ENCODE measurements at regions not wholly inside any gene's neighbourhood (a gene's known extent, or its start where the extent isn't known, plus 50 kb on each side); places are given as distances from the start of the nearest gene placed in this dataset.

DNA sequence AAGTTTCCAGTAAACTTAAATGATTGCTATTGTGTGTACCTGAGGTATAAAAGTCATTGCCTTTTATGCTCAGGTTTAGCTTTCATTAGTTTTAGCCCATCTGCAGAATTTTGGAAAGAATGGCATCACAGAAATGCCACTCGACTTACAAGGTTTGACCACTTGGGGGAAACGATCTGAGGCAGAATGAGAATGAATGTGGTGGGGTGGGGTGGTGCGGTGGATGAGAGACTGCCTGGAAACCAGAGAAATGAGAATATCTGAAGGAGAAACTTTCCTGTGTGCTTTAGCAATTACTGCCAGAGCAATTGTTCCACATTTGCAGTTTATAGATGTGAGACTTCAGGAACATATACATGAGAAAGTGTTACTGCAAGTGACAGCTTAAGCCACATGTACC lies 225.4 kb upstream of the PDE3A start:
- Histone ChIP-seq H3K4me1 (ENCODE audit: control insufficient read depth, extremely low read depth, insufficient read depth, low read length) (no peaks in the 10 kb centered on the region), H3K27ac (ENCODE audit: insufficient read depth, low read length) (no peak overlapping the region), H2AFZ (ENCODE audit: low read length) (no peak overlapping the region), H3K4me3 (replicated peaks in 1 of 4; ENCODE audit: control extremely low read depth in 1 of 4, insufficient read depth in 1 of 4, low read depth in 3 of 4, low read length in 4 of 4) (no peak overlapping the region), H3K27me3 (ENCODE audit: control insufficient read depth, insufficient read depth, low read length) (no peaks in the 10 kb centered on the region), H3K36me3 (ENCODE audit: control insufficient read depth, insufficient read depth, low read length) (no peaks in the 10 kb centered on the region), H4K20me1 (ENCODE audit: control insufficient read depth, extremely low read depth, insufficient read depth, low read length) (no peaks in the 10 kb centered on the region), H3K79me2 (ENCODE audit: control insufficient read depth, insufficient read depth, low read length) (no peaks in the 10 kb centered on the region), H3K4me2 (ENCODE audit: extremely low read depth, insufficient read depth, low read length) (no peak overlapping the region), H3K9ac (ENCODE audit: insufficient read depth, low read length) (no peak overlapping the region), H3K9me3 (ENCODE audit: control insufficient read depth, insufficient read depth, low read depth, low read length) (no peaks in the 10 kb centered on the region)
- DNase-seq (ENCODE audit: low read depth in 2 of 2) = no peak
- TF ChIP-seq, protein P1, sequence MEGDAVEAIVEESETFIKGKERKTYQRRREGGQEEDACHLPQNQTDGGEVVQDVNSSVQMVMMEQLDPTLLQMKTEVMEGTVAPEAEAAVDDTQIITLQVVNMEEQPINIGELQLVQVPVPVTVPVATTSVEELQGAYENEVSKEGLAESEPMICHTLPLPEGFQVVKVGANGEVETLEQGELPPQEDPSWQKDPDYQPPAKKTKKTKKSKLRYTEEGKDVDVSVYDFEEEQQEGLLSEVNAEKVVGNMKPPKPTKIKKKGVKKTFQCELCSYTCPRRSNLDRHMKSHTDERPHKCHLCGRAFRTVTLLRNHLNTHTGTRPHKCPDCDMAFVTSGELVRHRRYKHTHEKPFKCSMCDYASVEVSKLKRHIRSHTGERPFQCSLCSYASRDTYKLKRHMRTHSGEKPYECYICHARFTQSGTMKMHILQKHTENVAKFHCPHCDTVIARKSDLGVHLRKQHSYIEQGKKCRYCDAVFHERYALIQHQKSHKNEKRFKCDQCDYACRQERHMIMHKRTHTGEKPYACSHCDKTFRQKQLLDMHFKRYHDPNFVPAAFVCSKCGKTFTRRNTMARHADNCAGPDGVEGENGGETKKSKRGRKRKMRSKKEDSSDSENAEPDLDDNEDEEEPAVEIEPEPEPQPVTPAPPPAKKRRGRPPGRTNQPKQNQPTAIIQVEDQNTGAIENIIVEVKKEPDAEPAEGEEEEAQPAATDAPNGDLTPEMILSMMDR (conservative IDR thresholded peaks at IDR 0.05 in 1 of 2, IDR thresholded peaks at IDR 0.05 in 1 of 2; ENCODE audit: low read depth in 1 of 2, low read length in 2 of 2) = no peak
- TF ChIP-seq EZH2 (IDR thresholded peaks at IDR 0.05; ENCODE audit: low read length, missing control alignments) = no peak

DNA sequence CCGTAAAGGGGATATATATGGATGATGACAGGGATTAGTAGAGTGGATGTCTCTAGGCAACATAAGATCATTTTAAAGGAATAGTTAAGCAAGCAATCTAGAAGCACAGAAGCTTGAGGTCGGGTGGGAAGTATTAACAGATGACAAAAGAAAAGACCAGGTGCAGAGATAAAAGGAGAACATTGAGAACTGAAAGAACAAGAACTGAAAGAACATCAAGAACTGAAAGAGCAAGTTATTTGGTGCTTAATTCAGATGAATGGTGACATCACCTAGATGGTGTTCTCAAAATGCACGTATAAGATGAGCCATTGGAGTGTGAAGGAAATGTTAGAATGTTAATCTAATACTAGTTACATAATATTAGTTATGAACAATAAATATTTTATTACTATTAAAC lies 224.0 kb upstream of the PDE3A start:
- Histone ChIP-seq H3K9me3 (ENCODE audit: control insufficient read depth, insufficient read depth, low read depth, low read length) (no peaks in the 10 kb centered on the region), H3K79me2 (ENCODE audit: control insufficient read depth, insufficient read depth, low read length) (no peaks in the 10 kb centered on the region), H3K27me3 (ENCODE audit: control insufficient read depth, insufficient read depth, low read length) (no peaks in the 10 kb centered on the region), H2AFZ (ENCODE audit: low read length) (no peak overlapping the region), H3K9ac (ENCODE audit: insufficient read depth, low read length) (no peak overlapping the region), H3K27ac (ENCODE audit: insufficient read depth, low read length) (no peak overlapping the region), H3K4me1 (ENCODE audit: control insufficient read depth, extremely low read depth, insufficient read depth, low read length) (no peaks in the 10 kb centered on the region), H4K20me1 (ENCODE audit: control insufficient read depth, extremely low read depth, insufficient read depth, low read length) (no peaks in the 10 kb centered on the region), H3K4me2 (ENCODE audit: extremely low read depth, insufficient read depth, low read length) (no peak overlapping the region), H3K4me3 (replicated peaks in 1 of 4; ENCODE audit: control extremely low read depth in 1 of 4, insufficient read depth in 1 of 4, low read depth in 3 of 4, low read length in 4 of 4) (no peak overlapping the region), H3K36me3 (ENCODE audit: control insufficient read depth, insufficient read depth, low read length) (no peaks in the 10 kb centered on the region)
- no peak for DNase-seq (ENCODE audit: low read depth in 2 of 2)
- TF ChIP-seq, protein P1 (conservative IDR thresholded peaks at IDR 0.05 in 1 of 2, IDR thresholded peaks at IDR 0.05 in 1 of 2; ENCODE audit: low read depth in 1 of 2, low read length in 2 of 2) = no peak
- TF ChIP-seq EZH2 (IDR thresholded peaks at IDR 0.05; ENCODE audit: low read length, missing control alignments) = no peak

DNA sequence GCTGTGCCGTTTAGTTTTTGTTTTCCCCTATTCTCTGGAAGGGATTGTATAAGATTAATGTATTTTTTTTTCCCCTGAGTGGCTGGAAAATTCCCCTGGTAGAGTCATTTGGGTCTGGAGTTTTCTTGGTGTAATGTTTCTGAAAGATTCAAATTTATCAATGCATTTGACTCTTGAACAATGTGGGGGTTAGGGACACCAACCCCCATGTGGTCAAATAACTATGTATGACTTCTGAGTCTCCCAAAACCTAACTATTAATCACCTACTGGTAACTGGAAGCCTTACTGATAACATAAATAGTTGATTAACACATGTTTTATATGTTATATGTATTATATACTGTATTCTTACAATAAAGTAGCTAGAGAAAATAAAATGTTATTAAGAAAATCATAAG lies 220.1 kb upstream of the PDE3A start:
- no peaks in the 10 kb centered on the region for H3K36me3 ChIP-seq (ENCODE audit: control insufficient read depth, insufficient read depth, low read length)
- no peak overlapping the region for H2AFZ ChIP-seq (ENCODE audit: low read length)
- DNase-seq (ENCODE audit: low read depth in 2 of 2) = peak in 1 of 2 donors; percentile 64
- no peak overlapping the region for H3K9ac ChIP-seq (ENCODE audit: insufficient read depth, low read length)
- TF ChIP-seq, protein P1 (conservative IDR thresholded peaks at IDR 0.05 in 1 of 2, IDR thresholded peaks at IDR 0.05 in 1 of 2; ENCODE audit: low read depth in 1 of 2, low read length in 2 of 2) = no peak
- no peak for TF ChIP-seq EZH2 (IDR thresholded peaks at IDR 0.05; ENCODE audit: low read length, missing control alignments)
- no peaks in the 10 kb centered on the region for H3K4me1 ChIP-seq (ENCODE audit: control insufficient read depth, extremely low read depth, insufficient read depth, low read length)
- H3K79me2 ChIP-seq (ENCODE audit: control insufficient read depth, insufficient read depth, low read length) = no peaks in the 10 kb centered on the region
- H3K27ac ChIP-seq (ENCODE audit: insufficient read depth, low read length) = no peak overlapping the region
- no peak overlapping the region for H3K4me2 ChIP-seq (ENCODE audit: extremely low read depth, insufficient read depth, low read length)
- H3K9me3 ChIP-seq (ENCODE audit: control insufficient read depth, insufficient read depth, low read depth, low read length) = no peaks in the 10 kb centered on the region
- no peak overlapping the region for H3K4me3 ChIP-seq (replicated peaks in 1 of 4; ENCODE audit: control extremely low read depth in 1 of 4, insufficient read depth in 1 of 4, low read depth in 3 of 4, low read length in 4 of 4)
- H3K27me3 ChIP-seq (ENCODE audit: control insufficient read depth, insufficient read depth, low read length) = no peaks in the 10 kb centered on the region
- no peaks in the 10 kb centered on the region for H4K20me1 ChIP-seq (ENCODE audit: control insufficient read depth, extremely low read depth, insufficient read depth, low read length)

Measured in fibroblast of lung (primary cell).